NCI-H1105 treated with DMSO at 0.1 percent for 48 hours (cell line): ENCODE measurements at regions not wholly inside any gene's neighbourhood (a gene's known extent, or its start where the extent isn't known, plus 50 kb on each side); places are given as distances from the start of the nearest gene placed in this dataset.
"Not testable (repeated sequence)": the region's sequence is repeated elsewhere in the genome, so short reads cannot be mapped to it uniquely, and the experiment has no call there.

Experiments
- DNase-seq: peaks from one replicate; lab custom pipeline; 2025; lab: John Stamatoyannopoulos, UW

GRCh38 chr7:113301141-113301540, 182.8 kb upstream of the SMIM30 start:
- DNase-seq: no peak

GRCh38 chr7:113299748-113300147, 181.4 kb upstream of the SMIM30 start:
- DNase-seq: no peak

GRCh38 chr7:113298501-113298900, 180.1 kb upstream of the SMIM30 start:
- no peak for DNase-seq

- DNase-seq: no peak
Observed at GRCh38 chr7:113294750-113295149, 176.4 kb upstream of the SMIM30 start.

GRCh38 chr7:113292105-113292504, 173.8 kb upstream of the SMIM30 start:
- DNase-seq: no peak

GRCh38 chr7:113291058-113291457, 172.7 kb upstream of the SMIM30 start:
- no peak for DNase-seq

- DNase-seq: no peak
Observed at GRCh38 chr7:113289140-113289740, 170.9 kb upstream of the SMIM30 start.

- no peak for DNase-seq
Observed at GRCh38 chr7:113285411-113285810, 167.1 kb upstream of the SMIM30 start.

GRCh38 chr7:113283861-113284260, 165.5 kb upstream of the SMIM30 start:
- DNase-seq: no peak

- DNase-seq: no peak
Observed at GRCh38 chr7:113282875-113283274, 164.5 kb upstream of the SMIM30 start.

GRCh38 chr7:113281223-113281622, 162.9 kb upstream of the SMIM30 start:
- no peak for DNase-seq

GRCh38 chr7:113279256-113279655, 160.9 kb upstream of the SMIM30 start:
- no peak for DNase-seq

- DNase-seq: no peak
Observed at GRCh38 chr7:113270790-113271189, 152.4 kb upstream of the SMIM30 start.

GRCh38 chr7:113269592-113269991, 151.2 kb upstream of the SMIM30 start:
- DNase-seq: not testable (repeated sequence)

- DNase-seq: no peak
Observed at GRCh38 chr7:113268757-113269156, 150.4 kb upstream of the SMIM30 start.

- DNase-seq: no peak
Observed at GRCh38 chr7:113267885-113268284, 149.5 kb upstream of the SMIM30 start.

GRCh38 chr7:113267271-113267670, 148.9 kb upstream of the SMIM30 start:
- DNase-seq: no peak

GRCh38 chr7:113263749-113264148, 145.4 kb upstream of the SMIM30 start:
- no peak for DNase-seq

GRCh38 chr7:113263215-113263742, 144.9 kb upstream of the SMIM30 start:
- DNase-seq: not testable (repeated sequence)

GRCh38 chr7:113256883-113257531, 138.7 kb upstream of the SMIM30 start:
- no peak for DNase-seq

GRCh38 chr7:113247198-113247597, 128.8 kb upstream of the SMIM30 start:
- no peak for DNase-seq

- no peak for DNase-seq
Observed at GRCh38 chr7:113246738-113247137, 128.4 kb upstream of the SMIM30 start.

- no peak for DNase-seq
Observed at GRCh38 chr7:113232885-113233284, 114.5 kb upstream of the SMIM30 start.

GRCh38 chr7:113230691-113231090, 112.3 kb upstream of the SMIM30 start:
- DNase-seq: no peak
